ENCODE measurements at regions not wholly inside any gene's neighbourhood (a gene's known extent, or its start where the extent isn't known, plus 50 kb on each side); places are given as distances from the start of the nearest gene placed in this dataset.
"Not testable (repeated sequence)": the region's sequence is repeated elsewhere in the genome, so short reads cannot be mapped to it uniquely, and the experiment has no call there.

DNA sequence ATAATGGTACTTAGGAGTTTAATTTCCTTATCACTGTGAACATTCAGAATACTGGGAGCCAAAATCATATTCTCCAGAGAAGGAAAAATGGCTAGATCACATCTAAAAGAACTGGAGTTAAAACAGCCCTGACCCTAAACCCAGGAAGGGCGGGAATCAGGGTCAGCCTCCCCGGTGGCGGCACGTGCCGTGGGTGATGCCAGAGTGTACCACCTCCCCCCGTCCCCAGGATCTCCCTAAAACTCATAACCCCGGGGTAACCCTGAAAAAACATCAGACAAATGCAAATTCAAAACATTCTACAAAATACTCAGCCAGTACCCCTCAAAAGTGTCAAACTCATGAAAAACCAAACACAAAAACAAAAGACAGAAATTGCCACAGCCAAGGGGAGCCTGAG, 148.3 kb downstream of the DLL1 start:
- Histone ChIP-seq H3K27me3 (no peaks in the 10 kb centered on the region), H3K36me3 (replicated peaks; ENCODE audit: insufficient read depth, low read depth) (no peaks in the 10 kb centered on the region), H2AFZ (no peak overlapping the region), H4K20me1 (ENCODE audit: insufficient read depth, poor library complexity, severe bottlenecking) (no peaks in the 10 kb centered on the region), H3K9me2 (replicated peaks; ENCODE audit: insufficient read depth) (no peaks in the 10 kb centered on the region), H3K27ac (no peak overlapping the region), H3K4me1 (ENCODE audit: insufficient read depth) (no peaks in the 10 kb centered on the region), H3K4me3 (no peak overlapping the region), H3K9me3 (ENCODE audit: low read depth) (no peaks in the 10 kb centered on the region), H3K79me2 (no peaks in the 10 kb centered on the region), H3K4me2 (no peak overlapping the region)
- DNase-seq (ENCODE audit: low spot score): no peak
- WGBS (ENCODE audit: low lambda C conversion rate, missing lambda C conversion rate): 91% methylated on average over 7 of the region's 7 CpGs
- TF ChIP-seq, protein P1, sequence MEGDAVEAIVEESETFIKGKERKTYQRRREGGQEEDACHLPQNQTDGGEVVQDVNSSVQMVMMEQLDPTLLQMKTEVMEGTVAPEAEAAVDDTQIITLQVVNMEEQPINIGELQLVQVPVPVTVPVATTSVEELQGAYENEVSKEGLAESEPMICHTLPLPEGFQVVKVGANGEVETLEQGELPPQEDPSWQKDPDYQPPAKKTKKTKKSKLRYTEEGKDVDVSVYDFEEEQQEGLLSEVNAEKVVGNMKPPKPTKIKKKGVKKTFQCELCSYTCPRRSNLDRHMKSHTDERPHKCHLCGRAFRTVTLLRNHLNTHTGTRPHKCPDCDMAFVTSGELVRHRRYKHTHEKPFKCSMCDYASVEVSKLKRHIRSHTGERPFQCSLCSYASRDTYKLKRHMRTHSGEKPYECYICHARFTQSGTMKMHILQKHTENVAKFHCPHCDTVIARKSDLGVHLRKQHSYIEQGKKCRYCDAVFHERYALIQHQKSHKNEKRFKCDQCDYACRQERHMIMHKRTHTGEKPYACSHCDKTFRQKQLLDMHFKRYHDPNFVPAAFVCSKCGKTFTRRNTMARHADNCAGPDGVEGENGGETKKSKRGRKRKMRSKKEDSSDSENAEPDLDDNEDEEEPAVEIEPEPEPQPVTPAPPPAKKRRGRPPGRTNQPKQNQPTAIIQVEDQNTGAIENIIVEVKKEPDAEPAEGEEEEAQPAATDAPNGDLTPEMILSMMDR (IDR thresholded peaks at IDR 0.05; ENCODE audit: poor library complexity): no peak
- no peak for TF ChIP-seq EZH2phosphoT487 (IDR thresholded peaks at IDR 0.05; ENCODE audit: low read depth, severe bottlenecking, unreplicated experiment)
- TF ChIP-seq EZH2 (IDR thresholded peaks at IDR 0.05; ENCODE audit: borderline replicate concordance): no peak

DNA sequence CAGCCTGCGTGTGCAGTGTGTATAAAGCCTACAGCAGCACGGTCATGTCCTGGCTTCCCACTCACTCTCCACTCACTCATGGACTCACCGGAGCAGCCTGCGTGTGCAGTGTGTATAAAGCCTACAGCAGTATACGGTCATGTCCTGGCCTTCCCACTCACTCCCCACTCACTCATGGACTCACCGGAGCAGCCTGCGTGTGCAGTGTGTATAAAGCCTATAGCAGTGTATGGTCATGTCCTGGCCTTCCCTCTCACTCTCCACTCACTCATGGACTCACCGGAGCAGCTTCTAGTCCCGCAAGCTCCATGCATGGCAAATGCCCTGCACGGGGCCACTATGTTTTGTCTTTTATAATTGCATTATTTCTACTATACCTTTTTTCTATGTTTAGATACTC, 149.8 kb downstream of the DLL1 start:
- H3K79me2 ChIP-seq; H3K27ac ChIP-seq; H3K9me2 ChIP-seq (replicated peaks; ENCODE audit: insufficient read depth); DNase-seq (ENCODE audit: low spot score); H3K27me3 ChIP-seq; H3K4me2 ChIP-seq; H3K9me3 ChIP-seq (ENCODE audit: low read depth); H3K4me3 ChIP-seq; H3K4me1 ChIP-seq (ENCODE audit: insufficient read depth); H2AFZ ChIP-seq; H4K20me1 ChIP-seq (ENCODE audit: insufficient read depth, poor library complexity, severe bottlenecking); H3K36me3 ChIP-seq (replicated peaks; ENCODE audit: insufficient read depth, low read depth): not testable (repeated sequence)
- WGBS (ENCODE audit: low lambda C conversion rate, missing lambda C conversion rate): 87% methylated on average over 10 of the region's 10 CpGs

DNA sequence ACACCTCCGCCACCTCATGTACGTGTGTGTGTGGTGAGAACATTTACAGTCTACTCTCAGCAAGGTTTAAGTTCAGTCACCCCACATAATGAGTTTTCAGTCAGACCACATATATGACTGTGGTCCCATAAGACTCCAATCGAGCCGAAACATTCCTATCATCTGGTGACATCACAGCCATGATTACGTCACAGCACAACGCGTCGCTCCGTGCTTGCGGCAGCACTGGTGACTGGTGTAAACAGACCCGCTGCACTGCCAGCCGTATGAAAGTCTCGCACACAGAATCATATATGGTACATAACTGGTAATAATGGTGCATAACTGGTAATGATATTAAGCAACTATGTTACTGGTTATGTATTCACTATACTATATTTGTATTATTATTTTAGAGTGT, 150.7 kb downstream of the DLL1 start:
- WGBS (ENCODE audit: low lambda C conversion rate, missing lambda C conversion rate): 85% methylated on average over 13 of the region's 13 CpGs
- DNase-seq (ENCODE audit: low spot score): no peak

DNA sequence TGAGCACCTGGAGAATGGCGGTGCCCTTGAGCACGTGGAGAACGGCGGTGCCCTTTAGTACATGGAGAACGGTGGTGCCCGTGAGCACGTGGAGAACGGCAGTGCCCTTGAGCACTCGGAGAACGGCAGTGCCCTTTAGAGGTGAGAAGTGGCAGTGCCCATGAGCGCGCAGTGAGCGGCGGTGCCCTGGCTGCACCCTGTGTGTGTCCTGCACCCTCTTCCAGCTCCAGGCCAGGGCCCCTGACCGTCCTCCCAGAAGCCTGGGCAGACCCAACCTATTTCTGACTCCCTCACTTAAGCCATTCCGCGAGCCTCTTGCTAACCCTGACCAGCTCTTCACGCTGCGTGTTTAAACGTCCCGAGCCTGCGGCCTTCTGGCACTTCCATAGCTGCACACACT, 151.3 kb downstream of the DLL1 start:
- no peaks in the 10 kb centered on the region for H3K79me2 ChIP-seq
- no peak overlapping the region for H3K4me3 ChIP-seq
- no peaks in the 10 kb centered on the region for H3K36me3 ChIP-seq (replicated peaks; ENCODE audit: insufficient read depth, low read depth)
- no peaks in the 10 kb centered on the region for H3K27me3 ChIP-seq
- no peaks in the 10 kb centered on the region for H3K9me2 ChIP-seq (replicated peaks; ENCODE audit: insufficient read depth)
- no peak overlapping the region for H2AFZ ChIP-seq
- no peak overlapping the region for H3K4me2 ChIP-seq
- no peaks in the 10 kb centered on the region for H3K9me3 ChIP-seq (ENCODE audit: low read depth)
- WGBS (ENCODE audit: low lambda C conversion rate, missing lambda C conversion rate): 95% methylated on average over 22 of the region's 22 CpGs
- no peak for TF ChIP-seq EZH2phosphoT487 (IDR thresholded peaks at IDR 0.05; ENCODE audit: low read depth, severe bottlenecking, unreplicated experiment)
- H4K20me1 ChIP-seq (ENCODE audit: insufficient read depth, poor library complexity, severe bottlenecking): no peaks in the 10 kb centered on the region
- H3K27ac ChIP-seq: no peak overlapping the region
- DNase-seq (ENCODE audit: low spot score): no peak
- no peaks in the 10 kb centered on the region for H3K4me1 ChIP-seq (ENCODE audit: insufficient read depth)

More for the DNA sequence above, 150.7 kb downstream of the DLL1 start:
- Histone ChIP-seq H3K27me3 (no peaks in the 10 kb centered on the region), H3K9me3 (ENCODE audit: low read depth) (no peaks in the 10 kb centered on the region), H3K4me1 (ENCODE audit: insufficient read depth) (no peaks in the 10 kb centered on the region), H3K4me2 (no peak overlapping the region), H3K27ac (no peak overlapping the region), H3K79me2 (no peaks in the 10 kb centered on the region), H3K36me3 (replicated peaks; ENCODE audit: insufficient read depth, low read depth) (no peaks in the 10 kb centered on the region), H3K9me2 (replicated peaks; ENCODE audit: insufficient read depth) (no peaks in the 10 kb centered on the region), H2AFZ (no peak overlapping the region), H3K4me3 (no peak overlapping the region), H4K20me1 (ENCODE audit: insufficient read depth, poor library complexity, severe bottlenecking) (no peaks in the 10 kb centered on the region)
- TF ChIP-seq EZH2phosphoT487 (IDR thresholded peaks at IDR 0.05; ENCODE audit: low read depth, severe bottlenecking, unreplicated experiment): no peak
- TF ChIP-seq, protein P1 (IDR thresholded peaks at IDR 0.05; ENCODE audit: poor library complexity): no peak
- TF ChIP-seq EZH2 (IDR thresholded peaks at IDR 0.05; ENCODE audit: borderline replicate concordance): no peak

DNA sequence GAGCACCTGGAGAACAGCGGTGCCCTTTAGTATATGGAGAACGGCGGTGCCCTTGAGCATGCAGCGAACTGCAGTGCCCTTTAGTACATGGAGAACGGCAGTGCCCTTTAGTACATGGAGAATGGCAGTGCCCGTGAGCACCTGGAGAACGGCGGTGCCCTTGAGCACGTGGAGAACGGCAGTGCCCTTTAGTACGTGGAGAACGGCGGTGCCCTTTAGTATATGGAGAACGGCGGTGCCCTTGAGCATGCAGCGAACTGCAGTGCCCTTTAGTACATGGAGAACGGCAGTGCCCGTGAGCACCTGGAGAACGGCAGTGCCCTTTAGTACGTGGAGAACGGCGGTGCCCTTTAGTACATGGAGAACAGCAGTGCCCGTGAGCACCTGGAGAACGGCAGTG, 151.8 kb downstream of the DLL1 start:
- H3K27ac ChIP-seq; H3K9me2 ChIP-seq (replicated peaks; ENCODE audit: insufficient read depth); H3K36me3 ChIP-seq (replicated peaks; ENCODE audit: insufficient read depth, low read depth); H3K27me3 ChIP-seq; H4K20me1 ChIP-seq (ENCODE audit: insufficient read depth, poor library complexity, severe bottlenecking); H2AFZ ChIP-seq; H3K4me2 ChIP-seq; DNase-seq (ENCODE audit: low spot score); H3K4me3 ChIP-seq; H3K9me3 ChIP-seq (ENCODE audit: low read depth); H3K4me1 ChIP-seq (ENCODE audit: insufficient read depth); H3K79me2 ChIP-seq: not testable (repeated sequence)
- WGBS (ENCODE audit: low lambda C conversion rate, missing lambda C conversion rate): 93% methylated on average over 23 of the region's 24 CpGs
